HG03103 (cell line): ENCODE measurements at regions not wholly inside any gene's neighbourhood (a gene's known extent, or its start where the extent isn't known, plus 50 kb on each side); places are given as distances from the start of the nearest gene placed in this dataset.
"Not testable (repeated sequence)": the region's sequence is repeated elsewhere in the genome, so short reads cannot be mapped to it uniquely, and the experiment has no call there.

Experiments used
- ATAC-seq: cut with Tn5 transposase; IDR thresholded peaks from one replicate; pipeline ENCODE4 v1.9.1; 2021; ENCODE audit warnings: low read depth; ENCODE audit not compliant: unreplicated experiment

DNA sequence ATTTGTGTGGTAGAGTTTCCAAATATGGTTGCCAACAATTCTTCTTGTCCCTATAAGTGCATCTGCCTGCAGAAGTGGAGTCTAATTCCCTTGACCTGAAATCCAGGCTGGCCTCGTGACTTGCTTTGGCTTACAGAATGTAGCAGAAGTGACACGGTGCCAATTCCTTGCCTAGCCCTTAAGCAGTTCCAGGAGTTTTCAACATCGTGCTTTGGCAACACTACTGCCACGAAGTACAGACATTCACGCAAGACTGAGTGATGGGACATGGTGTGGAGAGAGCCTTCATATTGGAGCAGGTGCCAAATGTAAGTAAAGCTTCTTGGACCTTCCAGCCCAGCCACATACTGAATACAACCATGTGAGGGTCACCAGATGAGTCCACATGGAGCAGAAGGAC, 92.9 kb upstream of the NEK6 start:
- ATAC-seq, result no peak

DNA sequence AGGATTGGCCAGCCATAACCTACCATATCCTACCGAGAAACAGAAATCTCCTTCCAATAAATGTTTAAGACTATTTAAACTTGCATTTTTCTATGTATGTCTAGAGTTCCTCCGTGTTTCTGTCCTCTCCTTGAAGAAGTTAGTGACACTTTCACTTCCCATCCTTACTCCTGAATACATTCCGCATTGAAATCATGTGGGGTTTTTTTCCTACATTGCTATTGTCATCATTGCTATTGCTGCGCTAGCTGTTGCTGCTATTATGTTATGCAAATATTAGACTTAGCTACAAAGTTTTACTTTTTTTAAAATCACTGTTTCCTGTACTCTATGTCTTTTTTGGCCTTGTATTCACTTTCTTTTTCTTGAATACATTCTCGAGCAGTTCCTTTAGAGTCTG, 83.3 kb upstream of the NEK6 start:
- ATAC-seq, result no peak

- not testable (repeated sequence) for ATAC-seq
Observed at GRCh38 chr9:124177522-124177921, 80.2 kb upstream of the NEK6 start.

- ATAC-seq, result no peak
Observed at GRCh38 chr9:124179196-124180071, 78.3 kb upstream of the NEK6 start.

- ATAC-seq, result no peak
Observed at GRCh38 chr9:124180557-124180956, 77.2 kb upstream of the NEK6 start.

GRCh38 chr9:124182741-124183140, 75.0 kb upstream of the NEK6 start:
- ATAC-seq, result no peak

- ATAC-seq, result no peak
Observed at GRCh38 chr9:124183772-124184171, 74.0 kb upstream of the NEK6 start.

GRCh38 chr9:124185413-124185812, 72.3 kb upstream of the NEK6 start:
- no peak for ATAC-seq

DNA sequence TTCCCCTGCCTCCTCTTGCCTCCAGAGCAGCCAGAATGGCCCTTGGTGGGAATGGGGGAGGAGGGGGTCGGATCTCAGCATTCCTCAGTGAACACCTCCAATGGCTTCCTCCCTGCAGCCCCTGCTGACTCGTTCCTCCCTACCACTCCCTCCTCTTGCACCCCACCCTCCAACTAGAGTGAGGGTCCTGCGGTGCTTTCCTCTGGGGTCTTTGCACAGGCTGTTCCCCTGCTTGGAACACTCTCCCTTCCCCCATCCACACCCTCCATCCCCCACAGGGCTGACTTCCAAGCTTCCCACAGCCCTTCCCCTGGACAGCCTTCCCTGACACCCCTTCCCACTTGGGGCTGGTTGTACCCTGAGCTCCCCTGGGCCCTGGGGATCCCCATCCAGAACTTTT, 70.4 kb upstream of the NEK6 start:
- no peak for ATAC-seq

DNA sequence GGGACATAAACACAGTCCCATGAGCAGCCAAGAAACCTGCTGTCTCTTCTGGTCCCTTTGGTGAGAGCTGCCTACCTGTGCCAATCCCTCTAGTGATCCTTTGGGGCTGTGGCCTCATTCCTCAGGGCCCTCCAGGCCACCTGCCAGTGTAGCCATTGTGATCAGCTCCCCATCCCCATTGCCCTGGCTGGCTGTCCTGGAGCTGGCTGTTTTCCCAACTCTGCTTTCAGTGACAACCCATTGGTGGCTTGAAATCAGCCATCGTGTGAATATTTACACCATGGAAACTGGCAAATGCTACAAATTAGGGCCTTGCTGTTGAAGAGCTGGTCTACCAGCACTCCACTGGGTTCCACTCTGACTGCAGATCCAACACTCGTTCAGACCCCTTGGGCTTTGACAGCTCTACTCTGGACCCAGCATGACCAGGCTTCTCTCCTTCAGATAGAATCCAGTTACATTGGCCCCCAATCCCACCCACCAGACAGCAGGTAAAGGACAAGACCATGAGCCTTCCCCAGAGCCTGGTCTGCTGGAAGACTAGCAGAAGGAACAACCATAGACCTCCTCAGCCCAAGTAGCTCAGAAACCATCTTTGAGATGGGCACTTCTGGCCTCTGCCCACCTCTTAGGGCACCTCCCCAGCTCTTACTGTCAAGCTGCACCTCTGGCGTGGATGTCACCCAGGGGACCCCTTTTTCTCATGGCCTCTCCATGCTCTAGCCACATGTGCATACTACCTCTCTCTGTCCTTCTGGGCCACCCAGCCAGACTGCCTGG, 69.2 kb upstream of the NEK6 start:
- no peak for ATAC-seq

DNA sequence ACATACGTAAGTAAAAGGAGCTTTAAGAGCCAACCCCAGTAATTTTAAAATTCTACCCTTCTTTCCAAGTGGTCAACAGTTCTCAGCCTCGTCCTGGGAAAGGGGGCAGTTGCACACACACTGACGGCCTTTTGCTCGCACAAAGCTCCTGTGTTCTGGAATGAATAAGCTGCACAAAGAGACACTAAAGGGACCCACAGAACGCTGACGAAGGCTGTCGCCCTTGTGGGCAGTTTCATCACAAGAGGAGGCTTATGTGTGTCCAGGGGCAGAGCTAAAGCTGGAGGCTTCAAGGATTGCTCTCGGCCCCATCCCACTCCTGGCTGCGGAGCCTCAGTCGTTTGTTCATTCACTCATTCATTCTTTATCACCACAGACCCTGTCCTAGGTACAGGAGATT, 67.0 kb upstream of the NEK6 start:
- no peak for ATAC-seq

DNA sequence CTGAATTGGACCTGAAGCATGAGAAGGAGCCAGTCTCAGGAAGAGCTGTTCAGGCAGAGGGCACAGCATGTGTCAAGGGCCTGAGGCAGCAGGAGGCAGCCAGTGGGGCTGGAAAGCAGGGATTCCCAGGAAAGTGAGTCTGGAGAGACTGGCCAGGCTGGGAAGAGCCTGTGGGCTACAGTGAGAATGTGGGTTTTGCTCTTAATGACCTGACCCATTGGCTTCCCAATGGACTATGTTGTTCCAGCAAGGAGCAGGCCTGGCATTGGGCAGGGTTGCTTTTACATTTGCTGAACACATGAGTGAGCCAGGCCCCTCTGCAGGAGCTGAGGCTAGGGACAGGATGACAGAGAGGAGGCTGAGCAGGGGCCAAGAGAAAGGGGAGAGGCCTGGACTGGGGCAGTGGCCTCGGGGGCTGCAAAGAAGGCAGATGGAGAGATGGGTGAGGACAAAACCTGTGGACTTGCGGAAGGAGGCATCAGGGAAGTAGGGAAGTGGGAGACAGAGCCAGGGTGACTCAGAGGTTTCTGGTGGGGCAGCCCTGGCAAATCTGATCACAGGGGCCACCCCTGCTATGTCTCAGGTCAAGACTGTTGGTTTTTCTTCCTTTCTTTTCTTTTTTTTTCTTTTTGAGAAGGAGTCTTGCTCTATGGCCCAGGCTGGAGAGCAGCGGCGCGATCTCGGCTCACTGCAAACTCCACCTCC, 65.9 kb upstream of the NEK6 start:
- ATAC-seq, result no peak

DNA sequence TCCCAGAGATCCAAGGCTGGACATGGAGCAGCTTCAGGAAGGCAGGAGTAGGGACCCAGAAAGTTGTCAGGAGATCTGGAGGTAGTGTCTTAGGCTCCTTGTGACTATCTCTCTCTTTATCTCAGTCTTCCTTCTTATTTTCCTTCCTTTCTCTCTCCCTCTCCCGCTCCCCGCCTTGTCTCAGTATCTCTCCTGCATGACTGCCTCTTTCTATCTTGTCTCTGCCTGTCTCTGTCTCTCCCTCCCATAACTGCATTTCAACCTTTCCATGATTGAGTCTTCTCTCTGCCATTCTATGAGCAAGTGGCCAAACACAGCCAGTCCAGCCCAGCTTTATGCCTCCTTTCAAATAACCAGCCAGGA, 61.0 kb upstream of the NEK6 start:
- no peak for ATAC-seq

DNA sequence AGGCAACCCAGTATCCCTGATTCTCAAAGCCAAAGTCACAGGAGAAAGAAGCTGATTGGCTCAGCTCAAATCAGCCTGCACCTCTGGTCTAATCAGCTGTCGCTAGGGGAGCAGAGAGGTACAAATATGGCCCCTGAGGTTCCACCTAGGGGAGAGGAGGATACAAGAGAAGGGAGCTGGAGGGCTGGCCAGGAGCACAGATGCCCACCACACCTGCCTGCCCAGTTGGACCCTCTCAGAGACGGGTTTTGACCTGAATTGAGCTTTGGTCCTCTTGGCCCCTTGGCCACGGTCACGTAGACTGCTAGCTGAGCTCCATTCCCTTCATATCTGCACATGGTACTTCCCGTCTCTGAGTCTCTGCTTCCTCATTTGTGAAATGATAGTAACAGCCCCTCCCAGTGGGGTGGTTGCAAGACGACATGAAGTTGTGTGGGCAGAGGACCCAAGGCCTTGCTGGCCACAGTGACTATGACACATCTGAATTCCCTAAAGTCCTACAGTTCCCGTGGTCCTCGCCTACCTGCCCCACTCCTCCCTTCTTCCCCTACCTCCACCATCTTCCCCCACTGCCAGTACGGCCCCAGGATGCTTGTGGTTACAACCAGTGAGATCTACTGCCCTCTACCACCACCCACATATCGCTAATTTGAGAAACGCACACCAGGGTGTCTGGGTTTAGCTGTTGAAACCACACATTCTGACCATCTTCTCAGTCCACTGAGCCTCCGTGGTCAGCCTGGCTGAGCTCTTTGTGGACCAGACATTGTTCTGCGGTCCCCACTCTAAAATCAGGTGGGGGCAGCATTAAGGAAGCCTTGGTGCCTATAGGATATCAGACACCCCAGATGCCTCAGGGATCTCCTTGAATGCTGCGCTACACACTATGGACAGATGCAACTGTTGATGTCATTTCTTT, 60.3 kb upstream of the NEK6 start:
- ATAC-seq, result peak; percentile 44

DNA sequence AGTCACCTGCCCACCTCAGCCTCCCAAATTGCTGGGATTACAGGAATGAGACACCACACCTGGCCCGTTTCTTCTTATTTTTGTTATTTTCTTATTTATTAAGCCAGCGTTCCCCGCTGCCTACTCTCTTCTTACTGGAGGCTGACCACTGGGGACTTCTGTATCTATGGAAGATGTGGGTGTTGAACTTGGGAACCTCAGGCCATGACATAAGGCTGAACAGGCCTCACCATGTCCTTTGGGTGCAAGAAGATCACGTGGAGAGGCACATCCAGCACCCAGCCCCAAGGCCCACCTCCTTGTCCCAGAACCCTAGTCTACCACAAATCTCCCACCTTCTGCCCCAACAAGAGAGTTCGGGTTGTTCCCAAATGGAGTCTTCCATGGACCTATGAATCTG, 59.4 kb upstream of the NEK6 start:
- ATAC-seq, result no peak

GRCh38 chr9:124198948-124199347, 58.8 kb upstream of the NEK6 start:
- ATAC-seq, result no peak

- ATAC-seq, result no peak
Observed at GRCh38 chr9:124199474-124199873, 58.3 kb upstream of the NEK6 start.

GRCh38 chr9:124202447-124202971, 55.2 kb upstream of the NEK6 start:
- ATAC-seq, result peak; percentile 67

GRCh38 chr9:124205686-124206352, 51.9 kb upstream of the NEK6 start:
- no peak for ATAC-seq

DNA sequence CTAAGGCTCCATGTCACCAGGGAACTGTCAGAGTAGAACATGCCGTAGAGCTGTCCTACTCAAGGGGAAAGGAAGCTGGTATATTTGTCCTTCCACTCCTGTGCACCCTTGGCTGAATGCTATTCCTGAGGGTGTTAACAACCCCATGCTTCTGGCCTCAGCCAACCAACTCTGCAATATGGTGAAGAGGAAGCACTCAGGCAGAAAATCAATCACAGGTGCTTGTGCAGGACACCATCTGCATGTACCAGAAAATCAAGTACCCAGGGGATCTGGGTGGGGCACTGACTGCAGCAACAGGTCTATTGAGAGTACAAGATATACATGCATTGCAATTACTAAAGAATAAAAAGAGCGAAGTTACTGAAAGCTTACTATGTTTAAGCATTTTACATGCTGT, 51.4 kb upstream of the NEK6 start:
- no peak for ATAC-seq
